GM12873 (cell line): ENCODE measurements at regions not wholly inside any gene's neighbourhood (a gene's known extent, or its start where the extent isn't known, plus 50 kb on each side); places are given as distances from the start of the nearest gene placed in this dataset.

Experiments used
- TF ChIP-seq, protein P1 (sequence below): IDR thresholded peaks from 2 replicates; pipeline ENCODE4 v1.5.1; 2012; ENCODE audit warnings: low read depth, mild to moderate bottlenecking, moderate library complexity, low read length, control low read depth; ENCODE audit not compliant: insufficient read depth; ENCODE audit errors: missing control alignments

DNA sequence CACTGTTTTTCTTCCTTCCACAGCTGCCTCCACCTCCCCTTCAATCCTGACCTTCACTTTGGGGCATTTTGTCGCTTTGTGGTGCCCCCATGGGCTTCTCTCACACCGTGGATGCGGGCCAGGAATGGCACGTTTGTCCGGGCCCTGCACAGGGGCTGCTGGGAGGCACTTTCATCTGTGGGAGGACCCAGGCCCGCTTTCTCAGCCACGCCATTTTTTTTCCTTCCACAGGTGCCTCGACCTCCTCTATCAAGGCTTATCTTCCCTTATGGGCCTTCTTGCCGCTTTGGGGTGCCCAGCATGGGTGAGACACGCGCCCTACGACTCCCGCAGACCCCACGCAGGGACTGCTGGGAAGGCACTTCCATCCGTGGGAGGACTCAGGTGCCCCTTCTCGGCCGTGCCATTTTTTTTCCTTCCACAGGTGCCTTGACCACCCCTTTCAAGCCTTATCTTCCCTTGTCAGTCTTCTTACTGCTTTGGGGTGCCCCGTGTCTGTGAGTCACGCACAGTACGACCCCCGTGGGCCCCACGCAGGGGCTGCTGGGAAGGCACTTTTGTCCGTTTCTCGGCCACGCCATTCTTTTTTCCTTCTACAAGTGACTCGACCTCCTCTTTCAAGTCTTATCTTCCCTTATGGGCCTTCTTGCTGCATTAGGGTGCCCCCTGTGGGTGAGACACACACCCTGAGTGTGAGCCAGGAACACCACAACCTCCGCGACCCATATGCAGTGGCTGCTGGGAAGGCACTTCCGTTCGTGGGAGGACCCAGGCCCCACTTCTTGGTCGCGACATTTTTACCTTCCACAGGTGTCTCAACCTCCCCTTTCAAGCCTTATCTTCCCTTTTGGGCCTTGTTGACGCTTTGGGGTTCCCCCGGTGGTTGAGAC, 270.7 kb downstream of the ALG10 start:
- TF ChIP-seq, protein P1, sequence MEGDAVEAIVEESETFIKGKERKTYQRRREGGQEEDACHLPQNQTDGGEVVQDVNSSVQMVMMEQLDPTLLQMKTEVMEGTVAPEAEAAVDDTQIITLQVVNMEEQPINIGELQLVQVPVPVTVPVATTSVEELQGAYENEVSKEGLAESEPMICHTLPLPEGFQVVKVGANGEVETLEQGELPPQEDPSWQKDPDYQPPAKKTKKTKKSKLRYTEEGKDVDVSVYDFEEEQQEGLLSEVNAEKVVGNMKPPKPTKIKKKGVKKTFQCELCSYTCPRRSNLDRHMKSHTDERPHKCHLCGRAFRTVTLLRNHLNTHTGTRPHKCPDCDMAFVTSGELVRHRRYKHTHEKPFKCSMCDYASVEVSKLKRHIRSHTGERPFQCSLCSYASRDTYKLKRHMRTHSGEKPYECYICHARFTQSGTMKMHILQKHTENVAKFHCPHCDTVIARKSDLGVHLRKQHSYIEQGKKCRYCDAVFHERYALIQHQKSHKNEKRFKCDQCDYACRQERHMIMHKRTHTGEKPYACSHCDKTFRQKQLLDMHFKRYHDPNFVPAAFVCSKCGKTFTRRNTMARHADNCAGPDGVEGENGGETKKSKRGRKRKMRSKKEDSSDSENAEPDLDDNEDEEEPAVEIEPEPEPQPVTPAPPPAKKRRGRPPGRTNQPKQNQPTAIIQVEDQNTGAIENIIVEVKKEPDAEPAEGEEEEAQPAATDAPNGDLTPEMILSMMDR, result no peak

DNA sequence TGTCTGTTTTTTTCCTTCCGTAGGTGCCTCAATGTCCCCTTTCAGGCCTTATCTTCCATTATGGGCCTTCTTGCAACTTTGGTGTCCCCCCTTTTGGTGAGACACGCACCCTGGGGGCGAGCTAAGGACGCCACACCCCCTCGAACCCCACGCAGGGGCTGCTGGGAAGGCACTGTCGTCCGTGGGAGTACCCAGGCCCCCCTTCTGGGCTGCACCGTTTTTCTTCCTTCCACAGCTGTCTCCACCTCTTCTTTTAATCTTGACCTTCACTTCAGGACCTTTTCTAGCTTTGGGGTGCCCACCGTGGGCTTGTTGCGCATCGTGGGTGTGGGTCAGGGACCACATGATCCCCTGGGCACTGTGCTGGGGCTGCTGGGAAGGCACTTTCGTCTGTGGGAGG, 271.8 kb downstream of the ALG10 start:
- TF ChIP-seq, protein P1, result no peak

DNA sequence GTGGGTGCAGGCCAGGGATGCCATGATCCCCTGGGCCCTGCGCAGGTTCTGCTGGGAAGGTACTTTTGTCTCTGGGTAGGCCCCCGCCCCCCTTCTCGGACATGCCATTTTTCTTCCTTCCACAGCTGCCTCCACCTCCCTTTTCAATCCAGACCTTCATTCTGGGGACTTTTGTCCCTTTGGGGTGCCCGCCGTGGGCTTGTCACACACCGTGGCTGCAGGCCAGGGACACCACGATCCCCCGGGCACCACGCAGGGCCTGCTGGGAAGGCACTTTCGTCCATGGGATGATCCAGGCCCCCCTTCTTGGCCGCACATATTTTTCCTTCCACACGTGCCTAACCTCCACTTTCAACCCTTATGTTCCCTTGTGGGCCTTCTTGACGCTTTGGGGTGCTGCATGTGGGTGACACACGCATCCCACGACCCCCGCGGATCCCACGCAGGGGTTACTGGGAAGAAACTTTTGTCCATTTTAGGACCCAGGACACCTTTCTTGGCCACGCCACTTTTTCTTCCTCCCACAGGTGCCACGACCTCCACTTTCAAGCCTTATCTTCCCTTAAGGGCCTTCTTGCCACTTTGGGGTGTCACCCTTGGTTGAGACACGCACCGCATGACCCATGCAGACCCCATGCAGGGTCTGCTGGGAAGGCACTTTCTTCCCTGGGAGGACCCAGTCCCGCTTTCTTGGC, 272.5 kb downstream of the ALG10 start:
- TF ChIP-seq, protein P1, result no peak

DNA sequence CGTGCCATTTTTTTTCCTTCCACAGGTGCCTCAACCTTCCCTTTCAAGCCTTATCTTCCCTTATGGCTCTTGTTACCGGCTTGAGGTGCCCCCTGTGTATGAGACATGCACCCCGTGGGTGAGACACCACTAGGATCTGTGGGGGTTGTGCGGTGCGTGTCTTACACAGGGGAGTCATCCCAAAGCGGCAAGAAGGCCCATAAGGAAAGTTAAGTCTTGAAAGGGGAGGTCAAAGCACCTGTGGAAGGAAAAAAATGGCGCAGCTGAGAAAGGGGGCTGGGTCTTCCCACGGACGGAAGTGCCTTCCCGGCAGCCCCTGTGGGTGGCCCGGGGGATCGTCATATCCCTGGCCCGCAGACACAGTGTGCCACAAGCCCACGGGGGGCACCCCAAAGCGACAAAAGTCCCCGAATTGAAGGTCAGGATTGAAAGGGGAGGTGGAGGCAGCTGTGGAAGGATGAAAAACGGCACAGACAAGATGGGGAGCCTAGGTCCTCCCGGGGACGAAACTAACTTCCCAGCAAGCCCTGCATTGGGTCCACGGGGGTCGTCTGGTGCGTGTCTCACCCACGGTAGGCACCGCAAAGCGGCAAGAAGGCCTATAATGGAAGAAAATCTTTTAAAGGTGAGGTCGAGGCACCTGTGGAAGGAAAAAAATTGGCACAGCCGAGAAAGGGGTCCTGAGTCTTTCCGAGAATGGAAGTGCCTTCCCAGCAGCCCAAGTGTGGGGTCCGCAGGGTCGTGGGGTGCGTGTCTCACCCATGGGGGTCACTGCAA, 273.3 kb downstream of the ALG10 start:
- TF ChIP-seq, protein P1, result no peak

DNA sequence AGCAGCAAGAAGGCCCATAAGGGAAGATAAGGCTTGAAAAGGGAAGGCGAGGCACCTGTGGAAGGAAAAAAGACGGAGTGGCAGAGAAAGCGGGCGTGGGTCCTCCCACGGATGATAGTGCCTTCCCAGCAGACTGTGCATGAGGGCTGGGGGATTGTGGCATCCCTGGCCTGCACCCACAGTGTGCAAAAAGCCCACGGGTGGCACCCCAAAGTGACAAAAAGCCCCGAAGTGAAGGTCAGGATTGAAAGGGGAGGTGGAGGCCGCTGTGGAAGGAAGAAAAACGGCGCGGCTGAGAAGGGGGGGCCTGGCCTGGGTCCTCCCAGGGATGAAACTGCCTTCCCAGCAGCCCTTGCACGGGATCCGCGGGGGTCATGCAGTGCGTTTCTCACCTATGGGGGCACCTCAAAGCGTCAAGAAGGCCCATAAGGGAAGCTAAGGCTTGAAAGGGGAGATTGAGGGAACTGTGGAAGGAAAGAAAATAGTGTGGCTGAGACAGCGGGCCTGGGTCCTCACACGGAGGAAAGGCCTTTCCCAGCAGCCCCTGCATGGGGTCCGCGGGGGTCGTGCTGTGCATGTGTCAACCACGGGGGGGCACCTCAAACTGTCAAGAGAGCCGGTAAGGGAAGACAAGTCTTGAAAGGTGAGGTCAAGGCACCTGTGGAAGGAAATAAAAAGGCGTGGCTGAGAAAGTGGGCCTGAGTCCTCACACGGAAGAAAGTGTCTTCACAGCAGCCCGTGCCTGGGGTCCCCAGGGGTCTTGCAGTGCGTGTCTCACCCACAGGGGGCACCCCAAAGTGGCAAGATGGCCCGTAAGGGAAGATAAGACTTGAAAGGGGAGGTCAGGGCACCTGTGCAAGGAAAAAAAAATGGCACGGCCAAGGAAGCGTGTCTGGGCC, 274.1 kb downstream of the ALG10 start:
- TF ChIP-seq, protein P1, result no peak

DNA sequence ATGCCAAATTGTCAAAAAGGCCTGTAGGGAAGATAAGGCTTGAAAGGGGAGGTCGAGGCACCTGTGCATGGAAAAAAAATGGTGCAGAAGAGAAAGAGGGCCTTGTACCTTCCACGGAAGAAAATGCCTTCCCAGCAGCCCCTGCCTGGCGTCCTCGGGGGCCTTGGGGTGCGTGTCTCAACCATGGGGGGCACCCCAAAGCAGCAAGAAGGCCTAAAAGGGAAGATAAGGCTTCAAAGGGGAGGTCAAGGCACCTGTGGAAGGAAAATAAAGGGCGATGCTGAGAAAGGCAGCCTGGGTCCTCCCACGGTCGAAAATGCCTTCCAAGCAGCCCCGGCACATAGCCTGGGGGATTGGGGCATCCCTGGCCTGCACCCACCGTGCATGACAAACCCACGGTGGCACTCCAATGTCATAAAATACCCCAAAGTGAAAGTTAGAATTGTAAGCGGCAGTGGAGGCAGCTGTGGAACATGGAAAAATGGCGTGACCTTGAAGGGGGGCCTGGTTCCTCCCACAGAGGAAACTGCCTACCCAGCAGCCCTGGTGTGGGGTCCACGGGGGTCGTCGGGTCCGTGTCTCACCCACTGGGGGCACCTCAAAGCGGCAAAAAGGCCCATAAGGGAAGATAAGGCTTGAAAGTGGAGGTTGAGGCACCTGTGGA, 275.0 kb downstream of the ALG10 start:
- TF ChIP-seq, protein P1, result no peak
